NCI-H1417 treated with DMSO at 0.1 percent for 48 hours (cell line): ENCODE measurements at regions not wholly inside any gene's neighbourhood (a gene's known extent, or its start where the extent isn't known, plus 50 kb on each side); places are given as distances from the start of the nearest gene placed in this dataset.
"Not testable (repeated sequence)": the region's sequence is repeated elsewhere in the genome, so short reads cannot be mapped to it uniquely, and the experiment has no call there.

ENCODE experiments used
- DNase-seq: peaks from one replicate; lab custom pipeline; 2025; lab: John Stamatoyannopoulos, UW

- DNase-seq = no peak
Observed at GRCh38 chr21:35204125-35204524, 155.0 kb upstream of the RUNX1 start.

GRCh38 chr21:35203093-35203977 lies 154.2 kb upstream of the RUNX1 start:
- no peak for DNase-seq

- no peak for DNase-seq
Observed at GRCh38 chr21:35202431-35202830, 153.3 kb upstream of the RUNX1 start.

GRCh38 chr21:35201799-35202198 lies 152.7 kb upstream of the RUNX1 start:
- no peak for DNase-seq

GRCh38 chr21:35201288-35201687 lies 152.2 kb upstream of the RUNX1 start:
- DNase-seq = no peak

- no peak for DNase-seq
Observed at GRCh38 chr21:35199733-35200015, 150.6 kb upstream of the RUNX1 start.

GRCh38 chr21:35198982-35199732 lies 150.1 kb upstream of the RUNX1 start:
- DNase-seq = no peak

- no peak for DNase-seq
Observed at GRCh38 chr21:35198565-35198964, 149.5 kb upstream of the RUNX1 start.

- DNase-seq = no peak
Observed at GRCh38 chr21:35197992-35198431, 148.9 kb upstream of the RUNX1 start.

- DNase-seq = no peak
Observed at GRCh38 chr21:35197191-35197590, 148.1 kb upstream of the RUNX1 start.

GRCh38 chr21:35196128-35196527 lies 147.0 kb upstream of the RUNX1 start:
- no peak for DNase-seq

GRCh38 chr21:35195232-35195631 lies 146.1 kb upstream of the RUNX1 start:
- DNase-seq = no peak

- DNase-seq = no peak
Observed at GRCh38 chr21:35191754-35192153, 142.7 kb upstream of the RUNX1 start.

GRCh38 chr21:35191128-35191527 lies 142.0 kb upstream of the RUNX1 start:
- DNase-seq = no peak

- no peak for DNase-seq
Observed at GRCh38 chr21:35190201-35190701, 141.1 kb upstream of the RUNX1 start.

GRCh38 chr21:35189077-35189863 lies 140.2 kb upstream of the RUNX1 start:
- DNase-seq = no peak

GRCh38 chr21:35183389-35183788 lies 134.3 kb upstream of the RUNX1 start:
- DNase-seq = not testable (repeated sequence)

GRCh38 chr21:35179990-35180540 lies 131.0 kb upstream of the RUNX1 start:
- DNase-seq = no peak

- no peak for DNase-seq
Observed at GRCh38 chr21:35178827-35179226, 129.7 kb upstream of the RUNX1 start.

- no peak for DNase-seq
Observed at GRCh38 chr21:35178098-35178497, 129.0 kb upstream of the RUNX1 start.

GRCh38 chr21:35172231-35172630 lies 123.1 kb upstream of the RUNX1 start:
- no peak for DNase-seq

GRCh38 chr21:35171385-35171784 lies 122.3 kb upstream of the RUNX1 start:
- no peak for DNase-seq
